Activated CD4-positive, alpha-beta T cell treated with anti-CD3 and anti-CD28 coated beads, Interleukin-2, amount 50 U/mL, for 16 hours (primary cell): ENCODE measurements at regions not wholly inside any gene's neighbourhood (a gene's known extent, or its start where the extent isn't known, plus 50 kb on each side); places are given as distances from the start of the nearest gene placed in this dataset.

Source experiments
- DNase-seq: peaks from one replicate; pipeline ENCODE4 v3.0.0-alpha.2; 2020

DNA sequence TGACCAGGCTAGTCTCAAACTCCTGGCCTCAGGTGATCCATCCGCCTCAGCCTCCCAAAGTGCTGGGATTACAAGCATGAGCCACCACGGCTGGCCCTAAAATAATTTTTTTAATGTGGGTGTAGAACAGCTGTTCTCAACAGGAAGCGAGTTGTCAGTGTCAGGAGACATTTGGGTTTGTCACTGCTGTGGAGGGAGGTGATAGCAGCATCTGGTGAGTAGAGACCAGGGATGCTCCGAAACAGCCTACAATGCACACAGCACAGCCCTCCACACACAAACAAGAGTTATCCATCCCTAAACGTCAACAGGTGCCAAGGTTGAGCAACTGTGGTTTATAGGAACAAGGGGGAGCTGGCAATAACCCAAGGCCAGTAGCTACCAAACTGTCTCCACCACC, 243.4 kb upstream of the STS start:
- DNase-seq: no peak

DNA sequence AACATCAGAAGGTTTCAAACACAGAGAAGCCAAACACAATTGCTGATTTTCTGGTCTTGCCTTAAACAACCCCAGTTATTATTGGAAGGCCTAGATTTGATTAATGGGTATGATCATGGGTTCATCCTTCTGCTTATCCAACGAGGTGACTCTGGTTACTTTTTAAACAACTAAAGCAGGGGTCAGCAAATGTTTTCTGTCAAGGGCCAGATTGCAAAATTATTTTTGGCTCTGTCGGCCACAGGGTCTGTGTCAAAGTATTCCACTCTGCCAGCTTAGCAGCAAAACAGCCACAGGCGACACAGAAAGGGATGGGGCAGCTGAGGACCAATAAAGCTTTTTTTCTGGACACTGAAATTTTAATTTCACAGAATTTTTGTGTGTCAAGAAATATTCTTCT, 249.1 kb upstream of the STS start:
- no peak for DNase-seq

DNA sequence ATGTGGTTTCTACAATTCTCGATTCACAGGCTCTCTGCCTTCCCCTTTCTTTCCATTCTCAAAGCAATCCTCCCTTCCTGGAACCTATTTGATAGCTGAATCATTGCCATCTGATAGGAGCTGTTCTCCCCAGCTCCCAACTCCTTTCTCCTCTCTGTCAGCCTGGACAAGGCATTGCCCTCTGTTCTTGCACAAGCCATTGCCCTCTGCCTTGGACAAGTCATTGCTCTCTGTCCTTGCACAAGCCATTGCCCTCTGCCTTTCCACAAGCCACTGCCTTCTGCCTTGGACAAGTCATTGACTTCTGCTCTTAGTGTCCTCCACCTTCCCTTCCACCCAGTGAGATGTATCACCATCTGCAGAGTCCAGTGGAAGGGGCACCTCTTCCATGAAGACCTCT, 256.1 kb upstream of the STS start:
- no peak for DNase-seq

DNA sequence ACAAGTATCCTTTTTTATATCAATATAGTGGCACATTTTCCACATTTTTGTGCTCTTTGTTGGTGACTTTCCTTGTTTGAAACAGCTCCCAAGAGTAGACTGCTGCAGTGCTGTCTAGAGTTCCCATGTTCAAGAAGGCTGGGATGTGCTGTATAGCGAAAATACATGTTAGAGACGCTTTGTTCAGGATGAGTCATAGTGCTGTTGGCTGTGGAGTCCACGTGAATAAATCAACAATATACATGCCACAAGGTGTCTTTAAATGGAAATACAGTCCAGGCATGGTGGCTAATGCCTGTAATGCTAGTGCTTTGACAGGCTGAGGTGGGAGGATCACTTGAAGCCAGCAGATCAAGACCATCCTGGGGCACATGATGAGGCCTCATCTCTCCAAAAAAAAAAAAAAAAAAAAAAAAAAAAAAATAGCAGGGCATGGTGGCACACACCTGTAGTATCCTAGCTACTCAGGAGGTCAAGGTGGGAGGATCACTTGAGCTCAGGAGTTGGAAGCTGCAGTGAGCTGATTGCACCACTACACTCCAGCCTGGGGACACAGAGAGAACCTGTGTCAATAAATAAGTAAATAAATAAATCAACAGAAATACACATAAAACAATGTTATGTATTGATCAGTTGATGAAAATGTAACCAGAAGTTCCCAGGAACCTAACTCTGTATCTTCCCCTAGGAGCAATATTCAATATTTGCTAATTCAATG, 256.8 kb upstream of the STS start:
- no peak for DNase-seq

DNA sequence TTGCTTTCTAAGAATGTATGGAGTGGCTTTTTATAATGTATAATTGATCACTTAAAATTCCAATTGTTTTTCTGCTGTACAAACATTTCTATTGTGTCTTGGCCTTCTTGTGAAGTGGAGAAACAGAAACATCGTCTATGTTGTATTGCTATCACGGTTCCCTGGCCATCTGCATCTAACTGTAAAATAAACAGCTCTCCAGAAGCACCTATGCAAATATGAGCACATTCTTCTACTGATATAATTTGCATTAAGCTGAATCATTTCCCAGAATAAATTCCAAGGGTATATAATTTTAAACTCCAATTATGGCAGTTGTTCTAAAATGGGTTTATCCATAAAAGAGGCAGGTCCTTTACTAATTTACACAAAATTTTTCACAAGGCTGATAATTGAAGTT, 261.6 kb upstream of the STS start:
- no peak for DNase-seq

DNA sequence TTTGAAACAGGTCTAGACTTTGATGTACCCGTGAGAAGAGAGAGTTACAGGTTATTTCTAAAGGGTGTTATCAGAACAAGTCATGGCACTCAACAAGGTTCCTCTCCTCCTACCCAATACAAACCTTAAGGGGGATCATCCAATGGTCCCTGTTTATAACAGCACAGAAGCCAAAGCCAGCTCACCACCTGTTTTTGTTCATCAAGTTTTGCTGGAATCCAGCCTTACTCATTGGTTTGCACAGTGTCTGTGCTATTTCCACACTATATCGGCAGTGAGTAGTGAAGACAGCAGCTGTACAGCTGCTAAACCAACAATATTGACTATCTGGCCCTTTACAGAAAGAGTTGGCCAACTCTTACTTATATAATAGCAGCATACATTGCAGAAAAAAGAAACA, 262.1 kb upstream of the STS start:
- DNase-seq: no peak

DNA sequence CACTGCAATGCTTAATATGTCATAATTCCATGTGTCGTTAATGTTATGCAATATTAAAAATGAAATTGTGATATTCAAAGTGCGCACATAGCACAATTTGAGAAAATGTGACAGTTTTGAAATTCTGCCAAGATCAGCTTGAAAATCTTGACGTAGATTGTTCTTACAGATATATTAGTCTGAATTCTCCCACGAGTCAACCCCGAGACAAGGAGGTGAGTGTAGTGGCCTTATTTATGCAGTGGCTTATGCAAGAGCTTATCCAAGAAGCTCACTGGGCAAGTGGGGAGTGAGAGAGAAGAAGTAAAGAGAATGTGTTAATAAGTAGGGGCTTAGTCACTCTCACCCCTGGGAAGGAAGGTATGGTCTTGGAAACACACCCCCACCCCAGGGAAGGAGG, 286.1 kb upstream of the STS start:
- DNase-seq: no peak

DNA sequence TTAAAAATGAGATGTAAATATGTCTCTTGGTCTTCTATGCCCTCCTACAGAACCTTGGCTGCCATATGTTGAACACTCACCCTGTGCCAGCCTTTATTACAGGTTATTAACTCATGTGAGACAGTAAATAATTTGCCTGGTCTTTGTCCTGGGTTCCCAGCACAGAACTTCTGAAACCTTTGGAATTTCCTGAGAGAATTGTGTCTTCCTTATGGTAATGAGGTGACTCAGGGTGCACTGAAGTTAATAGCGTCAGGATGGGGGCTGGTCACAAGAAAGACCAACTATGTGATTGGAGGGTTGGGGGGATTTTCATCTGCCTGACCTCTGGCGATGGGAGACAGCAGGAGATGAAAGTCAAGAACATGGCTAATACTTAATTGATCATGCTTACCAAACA, 289.8 kb upstream of the STS start:
- no peak for DNase-seq

DNA sequence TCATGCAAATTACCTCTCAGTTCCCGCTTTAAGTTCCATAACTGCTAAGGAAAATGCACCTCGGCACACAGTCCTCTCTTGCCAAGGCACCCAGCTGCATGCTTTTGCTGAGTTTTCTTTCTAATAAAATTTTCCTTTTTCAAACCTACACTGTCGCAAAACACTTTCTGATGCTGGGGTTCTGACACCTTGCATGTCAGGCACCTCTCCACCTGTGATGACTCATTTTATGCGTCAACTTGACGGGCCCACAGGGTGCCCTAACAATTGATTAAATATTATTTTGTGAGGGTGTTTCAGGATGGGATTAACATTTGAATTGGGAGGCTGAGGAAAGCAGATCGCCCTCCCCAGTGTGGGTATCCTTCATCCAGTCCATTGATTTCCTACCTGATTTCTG, 291.0 kb upstream of the STS start:
- DNase-seq: no peak

DNA sequence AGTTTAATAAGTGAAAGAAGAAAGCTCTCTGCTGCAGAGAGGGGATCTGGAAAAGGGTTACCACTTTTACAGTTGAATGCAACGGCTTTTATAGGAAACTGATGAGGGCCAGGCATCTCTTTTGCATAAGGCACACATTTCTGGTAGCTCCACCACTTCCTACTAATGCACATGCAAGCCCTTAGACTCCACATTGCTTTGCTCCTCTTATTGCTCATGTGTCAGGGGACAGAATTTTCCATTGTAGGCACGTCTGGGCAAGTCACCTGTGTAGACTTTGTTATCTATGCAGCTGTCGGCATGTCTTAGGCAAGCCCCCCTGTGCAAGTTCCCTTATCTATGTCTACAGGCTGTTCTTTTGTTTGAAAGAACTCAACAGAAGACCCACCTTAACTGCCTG, 294.6 kb upstream of the STS start:
- DNase-seq: no peak

DNA sequence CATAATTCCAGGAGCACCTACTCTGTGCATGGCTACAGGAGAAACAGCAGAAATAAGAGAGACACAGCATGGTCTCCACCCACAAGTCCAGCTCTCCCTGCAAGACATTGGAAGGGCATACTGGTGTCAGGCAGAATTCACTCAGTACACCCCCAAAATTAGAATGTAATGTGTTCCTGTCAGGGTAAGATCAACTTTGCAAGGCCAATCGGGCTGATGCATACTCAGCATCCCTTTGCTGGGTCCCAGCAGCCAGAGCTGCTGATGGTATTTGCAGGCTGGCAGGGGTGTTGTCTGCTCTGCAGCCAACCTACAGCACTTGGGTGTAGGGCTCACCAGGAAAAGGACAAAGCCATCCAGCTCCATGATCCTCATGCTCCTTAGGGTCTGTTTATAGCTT, 295.4 kb upstream of the STS start:
- DNase-seq: no peak

DNA sequence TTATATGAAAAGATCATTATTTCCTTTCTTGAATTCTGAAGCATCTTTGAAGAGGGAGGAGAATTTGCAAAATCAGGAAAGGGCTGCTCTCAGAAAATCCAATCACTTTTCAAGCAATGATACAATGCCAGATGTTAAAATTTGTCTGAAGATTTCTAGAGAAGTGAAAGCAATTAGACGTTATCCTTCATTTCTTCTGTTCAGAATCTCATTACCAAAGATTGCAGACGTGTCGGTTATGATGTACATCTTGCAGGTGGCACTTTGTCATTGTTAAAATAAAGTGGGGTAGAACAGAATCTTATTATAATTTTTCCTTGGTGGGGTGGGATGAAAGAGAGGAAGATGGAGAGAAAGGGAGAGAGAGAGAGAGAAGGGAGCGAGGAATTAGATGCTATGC, 296.4 kb upstream of the STS start:
- DNase-seq: no peak

DNA sequence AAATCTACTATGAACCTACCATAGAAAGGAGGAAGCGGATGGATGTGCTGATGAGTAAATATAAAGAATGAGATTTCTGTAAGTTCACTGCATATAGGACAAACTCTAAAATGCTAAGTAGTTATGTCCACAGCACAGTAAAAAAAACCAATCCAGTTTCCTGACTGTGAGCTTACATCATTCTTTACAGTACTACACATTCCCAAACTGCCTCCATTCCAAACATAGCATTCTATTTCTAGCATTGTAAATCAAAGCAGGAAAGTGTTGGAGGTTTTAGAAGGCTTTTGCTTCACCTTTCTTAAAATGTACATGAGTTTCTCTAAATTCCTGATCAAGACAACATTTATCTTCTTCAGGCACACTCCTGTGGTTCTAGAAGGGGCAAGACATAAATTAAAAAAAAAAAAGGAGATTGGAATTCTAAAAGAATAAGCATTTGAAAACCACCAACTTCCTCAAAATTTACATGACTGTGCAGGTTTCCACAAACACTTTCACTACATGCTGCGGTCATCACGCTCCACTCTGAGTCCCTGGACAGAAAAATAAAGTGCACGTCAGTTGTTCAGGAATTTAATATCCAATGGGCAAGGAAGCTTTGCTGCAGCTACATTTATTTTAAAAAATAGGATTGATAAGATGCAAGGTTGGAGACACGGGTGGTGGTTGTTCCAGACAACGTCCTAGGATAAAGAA, 297.6 kb upstream of the STS start:
- no peak for DNase-seq

DNA sequence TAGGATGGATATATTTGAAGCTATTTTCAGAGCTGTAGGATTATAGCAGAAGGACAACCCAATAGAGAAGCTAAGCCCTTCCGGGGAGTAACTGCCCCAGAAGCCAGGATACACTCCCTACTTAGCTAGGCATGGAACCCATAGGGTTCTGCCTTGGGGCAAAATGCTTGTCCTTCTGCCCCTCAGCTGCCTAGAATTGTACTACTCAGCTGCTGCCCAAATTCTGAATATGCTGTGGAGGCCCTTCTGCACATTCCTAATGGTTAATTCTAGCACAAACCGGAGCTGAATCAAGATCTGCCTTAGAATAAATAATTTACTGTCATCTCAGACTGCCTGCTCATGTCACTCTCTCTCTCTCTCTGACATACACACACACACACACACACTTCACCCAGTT, 297.7 kb upstream of the VCX3A start:
- DNase-seq: no peak

DNA sequence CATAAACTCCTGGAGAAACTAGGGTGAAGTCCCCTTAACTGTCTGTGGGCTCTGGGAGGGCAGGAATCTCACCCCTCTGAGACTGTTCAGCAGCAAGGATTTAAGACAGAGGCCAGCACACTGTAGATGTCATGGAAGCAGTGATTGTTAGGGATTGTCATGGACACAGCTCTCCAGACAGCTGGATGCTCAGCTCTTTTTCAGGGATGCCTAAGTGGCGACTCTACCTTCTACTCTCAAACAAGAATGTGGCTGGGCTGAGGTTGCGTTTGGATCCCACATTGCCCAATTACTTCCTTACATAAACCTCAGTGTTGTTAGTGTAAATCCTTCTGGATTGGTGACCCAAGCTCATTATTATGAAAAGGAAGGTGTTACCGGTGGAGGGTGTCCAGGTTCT, 291.9 kb upstream of the VCX3A start:
- DNase-seq: no peak

DNA sequence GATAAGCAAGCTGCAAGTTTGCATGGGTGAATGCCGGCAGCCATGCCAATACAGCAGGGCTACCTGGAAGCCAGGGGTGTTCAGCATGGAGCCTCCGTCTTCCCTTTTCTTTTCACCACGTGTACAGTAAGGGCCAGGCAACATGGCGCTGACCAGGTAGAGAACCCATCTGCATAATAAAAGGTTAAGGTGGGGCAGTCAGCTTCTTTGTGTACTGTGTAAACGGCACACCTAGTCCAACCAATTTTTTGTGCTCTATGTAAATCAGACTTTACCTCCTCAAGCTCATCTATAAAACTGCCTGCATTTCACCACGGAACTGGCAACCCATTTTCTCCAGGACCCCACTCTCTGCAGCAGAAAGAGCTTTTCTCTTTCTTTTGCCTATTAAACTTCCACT, 286.8 kb upstream of the VCX3A start:
- DNase-seq: no peak

DNA sequence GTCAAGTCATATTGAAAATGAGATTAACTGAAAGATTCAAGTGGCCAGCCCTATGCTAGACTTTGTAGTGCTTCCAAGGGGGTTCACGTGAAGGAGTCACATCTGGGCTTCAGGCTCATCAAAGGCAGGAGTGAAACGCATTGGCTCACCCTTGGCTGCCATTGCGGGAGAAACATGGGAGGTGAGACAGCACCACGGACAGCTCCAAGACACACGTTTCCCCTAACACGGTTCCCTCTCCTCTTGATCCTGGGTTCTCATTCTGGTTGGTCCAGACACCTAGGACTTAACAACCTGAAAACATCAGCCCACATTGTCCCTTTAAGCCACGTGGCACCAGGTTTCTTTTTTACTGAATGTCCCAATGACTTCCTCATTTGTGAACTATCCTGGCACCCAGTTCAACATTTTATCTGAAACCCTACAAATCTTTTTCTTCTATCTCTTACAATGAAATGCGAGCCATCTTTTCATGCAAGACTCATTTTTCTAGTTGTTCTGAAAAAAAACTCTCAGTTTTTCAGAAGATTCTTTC, 279.0 kb upstream of the VCX3A start:
- DNase-seq: no peak

DNA sequence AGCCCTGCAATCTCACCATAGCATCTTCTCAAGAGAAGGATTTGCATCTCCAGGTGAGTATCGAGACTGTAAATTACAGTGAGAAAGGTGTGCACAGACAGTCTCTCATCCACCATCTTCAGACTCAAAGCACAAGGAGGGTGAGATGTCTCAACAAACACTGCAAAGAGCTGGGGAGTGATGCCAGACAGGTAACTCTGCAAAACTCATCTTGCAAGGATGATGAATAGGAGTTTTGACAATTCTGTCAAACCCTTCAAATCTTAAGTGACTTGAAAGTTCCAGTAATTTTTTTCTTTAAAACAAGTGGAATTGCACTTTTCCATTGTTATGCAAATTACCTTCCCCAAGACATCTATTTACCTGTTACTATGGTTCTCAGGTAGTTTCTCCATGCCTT, 277.2 kb upstream of the VCX3A start:
- no peak for DNase-seq

DNA sequence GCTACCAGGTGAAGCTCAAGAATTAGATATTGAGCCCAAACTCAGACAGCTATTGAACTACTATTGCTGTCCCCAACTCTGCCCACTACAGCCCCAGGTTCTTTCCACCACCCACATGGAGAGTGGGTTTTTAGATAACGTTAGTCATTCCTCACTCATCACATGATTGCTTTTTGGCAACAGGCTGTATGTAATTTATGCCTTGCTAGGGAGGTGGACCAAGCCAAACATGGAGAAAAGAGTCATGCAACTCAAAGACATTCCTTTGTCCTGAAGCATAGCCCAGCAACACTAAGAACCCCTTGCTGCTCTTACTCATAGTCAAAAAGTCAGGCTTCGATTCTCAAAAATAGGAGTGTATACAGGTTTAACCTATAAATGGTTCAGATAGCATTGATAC, 275.9 kb upstream of the VCX3A start:
- no peak for DNase-seq

DNA sequence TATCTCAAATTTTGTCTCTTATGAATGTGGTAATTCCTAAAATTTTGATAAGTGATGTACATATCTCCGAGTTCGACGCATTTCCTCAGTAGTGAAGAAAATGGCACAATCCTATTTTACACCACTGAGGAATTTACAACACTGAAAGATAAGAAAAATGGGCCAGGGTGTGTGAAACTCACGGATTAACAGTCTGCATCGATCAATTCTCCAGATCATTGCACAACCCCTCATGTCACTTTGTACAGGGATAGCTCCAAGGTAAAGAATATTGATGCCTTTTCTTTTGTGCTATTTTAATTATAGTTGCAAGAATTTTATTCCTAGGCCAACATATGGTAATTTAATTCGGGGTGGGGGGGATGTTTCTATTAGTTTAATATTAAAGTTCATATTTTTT, 268.7 kb upstream of the VCX3A start:
- no peak for DNase-seq

DNA sequence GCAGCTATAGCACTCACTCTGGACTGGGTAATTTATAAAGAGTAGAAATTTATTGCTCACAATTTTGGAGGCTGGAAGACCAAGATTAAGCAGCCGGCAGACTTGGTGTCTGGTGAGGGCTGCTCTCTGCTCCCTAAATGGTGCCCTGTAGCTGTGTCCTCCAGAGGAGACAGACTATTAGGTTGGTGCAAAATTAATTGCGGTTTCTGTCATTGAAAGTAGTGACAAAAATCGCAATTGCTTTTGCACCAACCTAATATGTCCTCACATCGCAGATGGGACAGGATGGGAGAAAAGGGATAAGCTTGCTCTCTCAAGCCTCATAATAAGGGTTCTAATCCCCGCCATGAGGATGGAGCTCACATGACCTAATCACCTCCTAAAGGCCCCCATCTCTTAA, 258.1 kb upstream of the VCX3A start:
- no peak for DNase-seq

DNA sequence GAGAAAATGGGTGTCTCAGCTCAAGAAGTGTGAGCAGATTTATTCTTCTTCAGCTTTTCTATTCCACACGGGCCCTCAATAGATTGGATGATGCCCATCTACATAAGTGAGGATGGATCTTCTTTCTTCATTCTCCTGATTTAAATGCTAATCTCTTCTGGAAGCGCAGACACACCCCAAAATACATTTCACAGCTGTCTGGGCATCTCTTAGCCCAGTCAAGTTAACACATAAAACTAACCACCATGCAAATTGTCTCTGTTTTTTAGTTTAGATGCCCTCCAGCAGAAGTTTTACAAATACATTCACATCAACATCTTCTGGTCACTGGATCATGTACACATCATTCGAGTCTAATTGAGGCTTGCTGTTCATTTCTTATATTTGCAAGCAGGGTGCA, 249.0 kb upstream of the VCX3A start:
- DNase-seq: no peak

DNA sequence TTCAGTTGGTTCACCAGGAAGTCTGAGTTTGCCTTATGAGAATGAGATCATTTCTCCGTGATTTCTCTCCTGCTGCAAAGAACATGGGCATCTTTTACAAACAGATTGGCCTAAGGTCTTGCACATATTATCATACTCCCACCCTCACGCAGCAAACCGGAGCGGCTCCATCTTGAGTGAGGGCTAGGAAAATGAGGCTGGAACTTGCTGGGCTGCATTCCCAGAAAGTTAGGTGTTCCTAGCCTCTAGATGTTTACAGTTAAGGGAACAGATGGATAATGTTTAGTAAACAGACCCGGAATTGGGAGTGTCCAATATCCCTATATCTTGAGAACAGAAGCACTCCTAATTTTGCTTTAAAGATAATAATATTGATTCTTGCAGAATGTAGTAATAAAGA, 247.9 kb upstream of the VCX3A start:
- no peak for DNase-seq

DNA sequence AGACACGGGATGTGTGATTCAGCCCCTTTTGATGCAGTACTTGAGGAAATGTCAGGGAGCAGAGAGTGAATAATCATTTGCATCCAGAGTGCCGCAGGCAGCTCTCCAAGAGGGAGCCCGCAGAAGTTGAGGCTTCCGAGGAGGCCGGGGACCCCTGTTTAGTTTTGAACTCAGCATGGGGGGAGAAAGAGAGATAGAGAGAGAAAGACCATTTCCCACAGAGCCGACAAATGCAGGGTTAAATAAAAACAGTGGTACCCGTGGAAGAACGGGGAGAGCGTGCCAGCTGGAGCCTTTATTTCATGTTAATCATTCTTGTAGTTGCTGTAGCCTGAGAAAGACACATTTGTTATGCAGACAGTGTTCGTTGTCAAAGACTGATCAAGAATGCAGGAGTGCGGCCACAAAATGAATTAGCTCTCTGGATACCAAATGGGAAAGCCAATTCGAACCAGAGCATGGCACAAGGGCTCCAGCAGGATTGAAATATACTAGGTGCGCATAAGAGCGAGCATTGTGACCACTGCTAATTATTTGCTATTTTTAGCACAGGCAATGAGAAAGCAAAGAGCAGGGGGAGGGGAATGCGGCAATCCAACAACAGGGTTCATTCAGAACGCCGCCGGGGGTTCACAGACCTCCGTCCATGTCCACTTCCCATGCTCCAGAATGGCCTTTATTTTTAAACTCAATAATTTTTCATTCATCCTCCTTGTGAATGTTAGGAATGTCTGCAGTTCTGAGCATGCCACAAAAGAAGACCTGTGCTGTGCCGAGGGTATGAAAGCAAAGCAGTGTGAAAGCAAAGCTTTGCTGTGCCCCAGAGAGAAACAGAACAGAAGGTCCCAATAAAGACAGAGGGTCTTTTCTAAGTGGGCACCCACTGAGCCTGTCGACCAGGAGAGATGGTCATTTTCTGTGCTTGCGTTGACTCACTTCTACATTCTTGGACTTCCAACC, 243.9 kb upstream of the VCX3A start:
- no peak for DNase-seq
